CD4-positive, CD25-positive, alpha-beta regulatory T cell (primary cell): ENCODE measurements at regions not wholly inside any gene's neighbourhood (a gene's known extent, or its start where the extent isn't known, plus 50 kb on each side); places are given as distances from the start of the nearest gene placed in this dataset.

Experiments used
- ATAC-seq, 2 donors: fragments of 150-1000 bp; cut with Tn5 transposase; one replicate each; pipeline ENCODE4 v1.10.0; 2021; ENCODE audit warnings: low read depth in 2 of 2, moderate number of reproducible peaks in 2 of 2, moderate library complexity in 1 of 2
- DNase-seq, 3 donors: peaks; one replicate each; pipeline versions ENCODE4 v3.0.0 to v3.0.0-alpha.2; 2012 to 2022; ENCODE audit warnings: mixed read lengths in 1 of 3
- H3K27ac ChIP-seq: one replicate; pipeline ENCODE4 v1.7.0; 2013; ENCODE audit warnings: mild to moderate bottlenecking, low read length; ENCODE audit not compliant: insufficient read depth, poor library complexity, severe bottlenecking
- H3K27me3 ChIP-seq: one replicate; pipeline ENCODE4 v1.7.0; 2013; ENCODE audit warnings: low read length; ENCODE audit not compliant: control insufficient read depth, insufficient read depth
- H3K36me3 ChIP-seq: one replicate; pipeline ENCODE4 v1.7.0; 2013; ENCODE audit warnings: mild to moderate bottlenecking, low read length, moderate library complexity; ENCODE audit not compliant: control insufficient read depth, insufficient read depth
- H3K4me1 ChIP-seq: 2 replicates; pipeline ENCODE4 v1.7.0; 2013; ENCODE audit warnings: mild to moderate bottlenecking, low read length; ENCODE audit not compliant: insufficient read depth, control insufficient read depth, poor library complexity, severe bottlenecking
- H3K4me3 ChIP-seq: one replicate; pipeline ENCODE4 v1.7.0; 2013; ENCODE audit warnings: low read depth, mild to moderate bottlenecking, low read length, moderate library complexity
- H3K9me3 ChIP-seq, 2 experiments: 1 replicate in 1 of 2; 2 replicates in 1 of 2; pipeline ENCODE4 v1.7.0; 2013; ENCODE audit warnings: low read length in 2 of 2, mild to moderate bottlenecking in 1 of 2, moderate library complexity in 1 of 2; ENCODE audit not compliant: control insufficient read depth in 2 of 2
- H3K27ac Mint-ChIP-seq, 3 donors: one replicate each; pipeline ENCODE4 v1.8.0; 2020 to 2022; ENCODE audit warnings: mild to moderate bottlenecking in 3 of 3, mixed read lengths in 3 of 3, moderate library complexity in 2 of 3
- H3K27me3 Mint-ChIP-seq: one replicate; pipeline ENCODE4 v1.8.0; 2022; ENCODE audit warnings: mild to moderate bottlenecking, mixed read lengths
- H3K36me3 Mint-ChIP-seq: one replicate; pipeline ENCODE4 v1.8.0; 2020; ENCODE audit warnings: mixed read lengths
- H3K4me1 Mint-ChIP-seq, 4 donors: one replicate each; pipeline ENCODE4 v1.8.0; 2020 to 2022; ENCODE audit warnings: mixed read lengths in 4 of 4, mild to moderate bottlenecking in 1 of 4
- H3K4me3 Mint-ChIP-seq, 4 donors: one replicate each; pipeline ENCODE4 v1.8.0; 2020 to 2022; ENCODE audit warnings: mild to moderate bottlenecking in 4 of 4, mixed read lengths in 4 of 4, moderate library complexity in 3 of 4
- H3K9me3 Mint-ChIP-seq, 7 donors: one replicate each; pipeline ENCODE4 v1.8.0; 2020 to 2022; ENCODE audit warnings: mixed read lengths in 7 of 7, mild to moderate bottlenecking in 3 of 7, moderate library complexity in 2 of 7

GRCh38 chr3:116958291-116958690 lies 248.7 kb downstream of the TUSC7 start:
- H3K9me3 ChIP-seq, result no peaks in the 10 kb centered on the region
- Mint-ChIP-seq H3K27ac (no peak overlapping the region), H3K27me3 (no peaks in the 10 kb centered on the region), H3K36me3 (no peaks in the 10 kb centered on the region), H3K9me3 (peaks cover 0 to 10% (median 3%) of the 10 kb centered on the region in 7 donors), H3K4me1 (no peaks in the 10 kb centered on the region), H3K4me3 (no peak overlapping the region)
- no peaks in the 10 kb centered on the region for H3K4me1 ChIP-seq
- no peak overlapping the region for H3K27ac ChIP-seq
- H3K27me3 ChIP-seq, result no peaks in the 10 kb centered on the region
- no peaks in the 10 kb centered on the region for H3K36me3 ChIP-seq
- ATAC-seq (no peak), DNase-seq (no peak)
- H3K4me3 ChIP-seq, result no peak overlapping the region

GRCh38 chr3:116961106-116961505 lies 251.5 kb downstream of the TUSC7 start:
- H3K36me3 ChIP-seq, result no peaks in the 10 kb centered on the region

GRCh38 chr3:116963802-116964201 lies 254.2 kb downstream of the TUSC7 start:
- H3K36me3 Mint-ChIP-seq, result no peaks in the 10 kb centered on the region
- Histone ChIP-seq H3K27me3 (no peaks in the 10 kb centered on the region), H3K9me3 (no peaks in the 10 kb centered on the region), H3K27ac (no peak overlapping the region), H3K4me1 (no peaks in the 10 kb centered on the region), H3K36me3 (no peaks in the 10 kb centered on the region), H3K4me3 (no peak overlapping the region)
- H3K27me3 Mint-ChIP-seq, result no peaks in the 10 kb centered on the region
- DNase-seq, result no peak
- no peak overlapping the region for H3K4me3 Mint-ChIP-seq
- ATAC-seq, result no peak
- no peak overlapping the region for H3K27ac Mint-ChIP-seq
- no peaks in the 10 kb centered on the region for H3K4me1 Mint-ChIP-seq
- H3K9me3 Mint-ChIP-seq, result peaks cover 0 to 9% (median 5%) of the 10 kb centered on the region in 7 donors

More at GRCh38 chr3:116961106-116961505, 251.5 kb downstream of the TUSC7 start:
- Mint-ChIP-seq H3K9me3 (peaks cover 2 to 10% (median 4%) of the 10 kb centered on the region in 7 donors), H3K27ac (no peak overlapping the region), H3K36me3 (no peaks in the 10 kb centered on the region), H3K27me3 (no peaks in the 10 kb centered on the region), H3K4me3 (no peak overlapping the region), H3K4me1 (no peaks in the 10 kb centered on the region)
- DNase-seq, result no peak
- Histone ChIP-seq H3K4me3 (no peak overlapping the region), H3K27me3 (no peaks in the 10 kb centered on the region), H3K27ac (no peak overlapping the region), H3K9me3 (no peaks in the 10 kb centered on the region), H3K4me1 (no peaks in the 10 kb centered on the region)
- no peak for ATAC-seq

- DNase-seq (no peak), ATAC-seq (no peak)
- Histone ChIP-seq H3K36me3 (no peaks in the 10 kb centered on the region), H3K9me3 (no peaks in the 10 kb centered on the region), H3K27me3 (no peaks in the 10 kb centered on the region), H3K4me3 (no peak overlapping the region), H3K27ac (no peak overlapping the region), H3K4me1 (no peaks in the 10 kb centered on the region)
- Mint-ChIP-seq H3K27ac (no peak overlapping the region), H3K36me3 (no peaks in the 10 kb centered on the region), H3K27me3 (no peaks in the 10 kb centered on the region), H3K4me1 (no peaks in the 10 kb centered on the region), H3K4me3 (no peak overlapping the region), H3K9me3 (peaks cover 0 to 14% (median 5%) of the 10 kb centered on the region in 7 donors)
Observed at GRCh38 chr3:116966649-116967048, 257.1 kb downstream of the TUSC7 start.

- H3K4me3 ChIP-seq, result no peak overlapping the region
- Mint-ChIP-seq H3K9me3 (peaks cover 0 to 14% (median 4%) of the 10 kb centered on the region in 7 donors), H3K27me3 (no peaks in the 10 kb centered on the region), H3K4me1 (no peaks in the 10 kb centered on the region), H3K36me3 (no peaks in the 10 kb centered on the region), H3K4me3 (no peak overlapping the region), H3K27ac (no peak overlapping the region)
- no peak overlapping the region for H3K27ac ChIP-seq
- no peak for DNase-seq
- ATAC-seq, result no peak
- H3K9me3 ChIP-seq, result no peaks in the 10 kb centered on the region
- no peaks in the 10 kb centered on the region for H3K4me1 ChIP-seq
- no peaks in the 10 kb centered on the region for H3K36me3 ChIP-seq
- no peaks in the 10 kb centered on the region for H3K27me3 ChIP-seq
Observed at GRCh38 chr3:116969135-116969534, 259.6 kb downstream of the TUSC7 start.

GRCh38 chr3:116969646-116970045 lies 260.1 kb downstream of the TUSC7 start:
- no peaks in the 10 kb centered on the region for H3K9me3 ChIP-seq
- H3K27me3 ChIP-seq, result no peaks in the 10 kb centered on the region
- Mint-ChIP-seq H3K27ac (no peak overlapping the region), H3K9me3 (peaks cover 0 to 9% (median 4%) of the 10 kb centered on the region in 7 donors), H3K4me1 (no peaks in the 10 kb centered on the region), H3K4me3 (no peak overlapping the region), H3K36me3 (no peaks in the 10 kb centered on the region), H3K27me3 (no peaks in the 10 kb centered on the region)
- no peak overlapping the region for H3K4me3 ChIP-seq
- ATAC-seq (no peak), DNase-seq (no peak)
- no peaks in the 10 kb centered on the region for H3K4me1 ChIP-seq
- H3K36me3 ChIP-seq, result no peaks in the 10 kb centered on the region
- H3K27ac ChIP-seq, result no peak overlapping the region

GRCh38 chr3:116971531-116971930 lies 262.0 kb downstream of the TUSC7 start:
- Mint-ChIP-seq H3K4me1 (no peaks in the 10 kb centered on the region), H3K27ac (no peak overlapping the region)
- no peak overlapping the region for H3K4me3 ChIP-seq

GRCh38 chr3:116974702-116975101 lies 265.1 kb downstream of the TUSC7 start:
- no peaks in the 10 kb centered on the region for H3K36me3 Mint-ChIP-seq
- Histone ChIP-seq H3K36me3 (no peaks in the 10 kb centered on the region), H3K9me3 (no peaks in the 10 kb centered on the region), H3K27ac (no peak overlapping the region), H3K4me1 (no peaks in the 10 kb centered on the region), H3K27me3 (no peaks in the 10 kb centered on the region), H3K4me3 (no peak overlapping the region)
- H3K9me3 Mint-ChIP-seq, result peaks cover 0 to 13% (median 2%) of the 10 kb centered on the region in 7 donors
- DNase-seq, result no peak
- no peak overlapping the region for H3K4me3 Mint-ChIP-seq
- no peak for ATAC-seq
- H3K4me1 Mint-ChIP-seq, result no peaks in the 10 kb centered on the region
- H3K27me3 Mint-ChIP-seq, result no peaks in the 10 kb centered on the region
- no peak overlapping the region for H3K27ac Mint-ChIP-seq

More at GRCh38 chr3:116971531-116971930, 262.0 kb downstream of the TUSC7 start:
- Mint-ChIP-seq H3K4me3 (no peak overlapping the region), H3K9me3 (peaks cover 0 to 9% (median 4%) of the 10 kb centered on the region in 7 donors), H3K27me3 (no peaks in the 10 kb centered on the region), H3K36me3 (no peaks in the 10 kb centered on the region)
- Histone ChIP-seq H3K36me3 (no peaks in the 10 kb centered on the region), H3K27ac (no peak overlapping the region), H3K27me3 (no peaks in the 10 kb centered on the region), H3K4me1 (no peaks in the 10 kb centered on the region), H3K9me3 (no peaks in the 10 kb centered on the region)
- ATAC-seq, result no peak
- no peak for DNase-seq
